PC-9 (cell line): ENCODE measurements at regions not wholly inside any gene's neighbourhood (a gene's known extent, or its start where the extent isn't known, plus 50 kb on each side); places are given as distances from the start of the nearest gene placed in this dataset.

Experiments used
- BruUV-seq: library from RNA; stranded (reverse); fragments of 400-500 nt; replicated peaks from 2 replicates; lab custom pipeline; 2021; lab: Mats Ljungman, UMichigan
- CTCF ChIA-PET: fragments of 300-600 bp; sonication (Branson Sonifier 250); formaldehyde crosslinking; loops from one replicate; lab custom pipeline; 2022; ENCODE audit warnings: antibody characterized with exemption; lab: Charles Lee
- POLR2A ChIA-PET: fragments of 300-600 bp; sonication (Branson Sonifier 250); formaldehyde crosslinking; loops from one replicate; lab custom pipeline; 2022; ENCODE audit warnings: antibody characterized with exemption; ENCODE audit not compliant: unreplicated experiment; lab: Charles Lee
- DNase-seq, 2 experiments: peaks; one replicate each; pipeline versions ENCODE4 v3.0.0 to v3.0.0-alpha.2; 2015 to 2022; ENCODE audit warnings: mixed read lengths in 1 of 2
- H2AFZ ChIP-seq: fragments of 200-600 bp; sonication (generic); 2 replicates; pipeline ENCODE4 v1.8.1; 2017; ENCODE audit warnings: antibody characterized with exemption
- H3F3A ChIP-seq: fragments of 200-600 bp; sonication (generic); 2 replicates; pipeline ENCODE4 v1.8.1; 2017; ENCODE audit warnings: antibody characterized with exemption, mild to moderate bottlenecking, low read depth; ENCODE audit not compliant: insufficient read depth
- H3K27ac ChIP-seq: fragments of 200-600 bp; sonication (generic); 2 replicates; pipeline ENCODE4 v1.6.1; 2016; ENCODE audit warnings: mixed run types
- H3K27me3 ChIP-seq: fragments of 200-600 bp; sonication (generic); 2 replicates; pipeline ENCODE4 v1.6.1; 2016; ENCODE audit warnings: low read depth, mixed run types; ENCODE audit not compliant: insufficient read depth
- H3K36me3 ChIP-seq: fragments of 200-600 bp; sonication (generic); 2 replicates; pipeline ENCODE4 v1.6.1; 2016; ENCODE audit warnings: low read depth, mixed run types
- H3K4me1 ChIP-seq: fragments of 200-600 bp; sonication (generic); replicated peaks from 2 replicates; pipeline ENCODE4 v1.6.1; 2016; ENCODE audit warnings: mixed run types; ENCODE audit not compliant: insufficient read depth
- H3K4me2 ChIP-seq: fragments of 200-600 bp; sonication (generic); 2 replicates; pipeline ENCODE4 v1.6.1; 2017; ENCODE audit warnings: mixed run types
- H3K4me3 ChIP-seq: fragments of 200-600 bp; sonication (generic); 2 replicates; pipeline ENCODE4 v1.6.1; 2016; ENCODE audit warnings: mixed run types
- H3K79me2 ChIP-seq: fragments of 200-600 bp; sonication (generic); 2 replicates; pipeline ENCODE4 v1.6.1; 2017; ENCODE audit warnings: low read depth, mixed run types
- H3K9me2 ChIP-seq: fragments of 200-600 bp; sonication (generic); 2 replicates; pipeline ENCODE4 v1.8.1; 2017; ENCODE audit warnings: mild to moderate bottlenecking; ENCODE audit not compliant: insufficient read depth
- H3K9me3 ChIP-seq: fragments of 200-600 bp; sonication (generic); 2 replicates; pipeline ENCODE4 v1.8.1; 2016; ENCODE audit warnings: low read depth; ENCODE audit not compliant: insufficient read depth
- H4K20me1 ChIP-seq: fragments of 200-600 bp; sonication (generic); 2 replicates; pipeline ENCODE4 v1.8.1; 2017; ENCODE audit not compliant: insufficient read depth
- EZH2 ChIP-seq: fragments of 200-600 bp; sonication (generic); IDR thresholded peaks from 2 replicates; pipeline ENCODE4 v1.8.0; 2017; ENCODE audit warnings: antibody characterized with exemption, low read depth
- intact Hi-C: fragments of 100-400 bp; cut with micrococcal nuclease; formaldehyde crosslinking; loops from one replicate; pipeline ENCODE4 v1.10.0; 2022; ENCODE audit not compliant: unreplicated experiment
- TF ChIP-seq, protein P1 (sequence below): fragments of 200-600 bp; sonication (generic); conservative IDR thresholded peaks from 2 replicates; pipeline ENCODE4 v1.6.1; 2017; ENCODE audit warnings: mixed run types, antibody characterized with exemption, mild to moderate bottlenecking, moderate library complexity

- no TSS peak for BruUV-seq
- H3F3A ChIP-seq: peaks cover 3% of the 10 kb centered on the region; the same call in 1 of the 2 replicates
- H3K79me2 ChIP-seq: no peaks in the 10 kb centered on the region
- no peak overlapping the region for H3K4me2 ChIP-seq
- no peaks in the 10 kb centered on the region for H4K20me1 ChIP-seq
- no peaks in the 10 kb centered on the region; the same call in 1 of the 2 replicates for H3K9me3 ChIP-seq
- H3K9me2 ChIP-seq: no peaks in the 10 kb centered on the region
- H3K27me3 ChIP-seq: no peaks in the 10 kb centered on the region
- H3K4me1 ChIP-seq: peaks cover 13% of the 10 kb centered on the region; the same call in 1 of the 2 replicates
- no peak overlapping the region for H2AFZ ChIP-seq
- H3K27ac ChIP-seq: no peak overlapping the region
- no peak overlapping the region for H3K4me3 ChIP-seq
- no peak for TF ChIP-seq EZH2
- H3K36me3 ChIP-seq: no peaks in the 10 kb centered on the region
- ChIA-PET POLR2A (no interaction called here), CTCF (no interaction called here)
- DNase-seq: no peak
- intact Hi-C loops: no loop called here
These were observed 65.8 kb upstream of the STMND1 start for GRCh38 chr6:17036065-17036393.

DNA sequence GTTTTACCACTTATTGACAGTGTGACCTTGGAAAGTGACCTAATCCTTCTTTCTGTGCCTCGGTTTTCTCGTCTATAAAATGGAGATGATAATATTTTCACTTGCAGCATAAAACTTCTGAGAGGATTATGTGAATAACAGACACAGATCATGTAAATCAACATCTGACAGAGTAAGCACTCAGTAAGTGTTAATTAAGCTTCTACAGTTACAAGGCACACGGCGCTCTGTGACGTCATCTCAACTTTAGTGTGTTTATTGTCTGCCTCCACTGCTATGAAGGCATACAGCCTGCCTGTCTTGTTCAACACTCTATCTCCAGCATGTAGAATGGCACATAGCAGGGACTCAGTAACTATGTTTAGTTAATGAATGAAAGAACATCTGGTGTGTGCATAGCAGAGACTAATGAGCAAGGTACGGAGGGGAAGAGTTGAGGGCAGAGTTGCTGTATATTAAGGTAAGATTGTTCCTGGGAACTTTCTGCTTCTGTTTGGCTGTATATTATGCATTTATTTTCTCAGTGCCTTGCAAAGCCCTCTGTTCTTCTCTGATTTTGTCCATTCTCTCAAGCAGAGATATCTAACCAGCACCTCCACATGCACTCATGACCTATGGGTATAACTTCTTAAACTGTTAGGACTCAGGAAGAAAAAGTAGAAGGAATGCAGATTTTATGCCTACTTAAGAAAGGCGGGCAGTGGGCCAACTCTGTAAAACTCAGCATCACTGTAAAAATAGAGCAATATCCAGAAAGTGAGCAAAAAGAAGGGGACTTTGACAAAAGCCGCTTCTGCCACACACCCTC lies 66.4 kb upstream of the STMND1 start:
- DNase-seq: no peak

DNA sequence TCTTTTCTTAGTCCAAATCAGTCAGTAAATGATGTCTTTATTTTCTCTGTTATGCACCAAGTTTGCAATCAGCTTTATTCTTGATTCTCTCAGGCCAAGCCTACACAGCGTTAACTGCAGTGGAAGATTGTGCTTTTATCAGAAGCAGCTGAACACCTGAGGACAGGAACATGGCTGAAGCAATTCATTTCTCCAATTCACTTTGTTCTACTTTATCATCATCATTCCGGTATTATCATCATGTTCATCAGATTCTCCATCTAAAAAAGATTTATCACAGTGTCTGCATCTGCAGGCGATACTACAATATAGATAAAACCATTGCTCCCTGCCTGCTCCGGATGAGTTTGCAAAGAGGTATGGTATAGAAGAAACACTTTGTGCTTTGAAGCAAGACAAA lies 68.1 kb upstream of the STMND1 start:
- H3K27me3 ChIP-seq: no peaks in the 10 kb centered on the region
- H3K9me3 ChIP-seq: no peaks in the 10 kb centered on the region; the same call in 1 of the 2 replicates
- TF ChIP-seq EZH2: no peak
- TF ChIP-seq, protein P1, sequence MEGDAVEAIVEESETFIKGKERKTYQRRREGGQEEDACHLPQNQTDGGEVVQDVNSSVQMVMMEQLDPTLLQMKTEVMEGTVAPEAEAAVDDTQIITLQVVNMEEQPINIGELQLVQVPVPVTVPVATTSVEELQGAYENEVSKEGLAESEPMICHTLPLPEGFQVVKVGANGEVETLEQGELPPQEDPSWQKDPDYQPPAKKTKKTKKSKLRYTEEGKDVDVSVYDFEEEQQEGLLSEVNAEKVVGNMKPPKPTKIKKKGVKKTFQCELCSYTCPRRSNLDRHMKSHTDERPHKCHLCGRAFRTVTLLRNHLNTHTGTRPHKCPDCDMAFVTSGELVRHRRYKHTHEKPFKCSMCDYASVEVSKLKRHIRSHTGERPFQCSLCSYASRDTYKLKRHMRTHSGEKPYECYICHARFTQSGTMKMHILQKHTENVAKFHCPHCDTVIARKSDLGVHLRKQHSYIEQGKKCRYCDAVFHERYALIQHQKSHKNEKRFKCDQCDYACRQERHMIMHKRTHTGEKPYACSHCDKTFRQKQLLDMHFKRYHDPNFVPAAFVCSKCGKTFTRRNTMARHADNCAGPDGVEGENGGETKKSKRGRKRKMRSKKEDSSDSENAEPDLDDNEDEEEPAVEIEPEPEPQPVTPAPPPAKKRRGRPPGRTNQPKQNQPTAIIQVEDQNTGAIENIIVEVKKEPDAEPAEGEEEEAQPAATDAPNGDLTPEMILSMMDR: no peak
- H3K9me2 ChIP-seq: no peaks in the 10 kb centered on the region
- no peak overlapping the region for H3K27ac ChIP-seq
- no peak overlapping the region for H3K4me3 ChIP-seq
- ChIA-PET CTCF (no interaction called here), POLR2A (interaction anchor here (0.6 kb wide), 1 partner anchor 1310 kb away, joined by 9 read pairs; no protein-coding TSS in a partner anchor)
- H3F3A ChIP-seq: peaks cover 3% of the 10 kb centered on the region; the same call in 1 of the 2 replicates
- DNase-seq: no peak
- no TSS peak for BruUV-seq
- H3K4me1 ChIP-seq: peaks cover 13% of the 10 kb centered on the region; the same call in 1 of the 2 replicates
- no peaks in the 10 kb centered on the region for H3K36me3 ChIP-seq
- intact Hi-C loops: no loop called here
- no peaks in the 10 kb centered on the region for H4K20me1 ChIP-seq
- H3K79me2 ChIP-seq: no peaks in the 10 kb centered on the region
- H2AFZ ChIP-seq: no peak overlapping the region
- H3K4me2 ChIP-seq: no peak overlapping the region

More for the DNA sequence above, 66.4 kb upstream of the STMND1 start:
- no peaks in the 10 kb centered on the region for H3K9me2 ChIP-seq
- BruUV-seq: no TSS peak
- no peak overlapping the region for H3K4me2 ChIP-seq
- no peak overlapping the region for H2AFZ ChIP-seq
- TF ChIP-seq, protein P1: no peak
- no peak for TF ChIP-seq EZH2
- H3K4me1 ChIP-seq: peaks cover 13% of the 10 kb centered on the region; the same call in 1 of the 2 replicates
- H3K27ac ChIP-seq: no peak overlapping the region
- intact Hi-C loops: no loop called here
- no peaks in the 10 kb centered on the region for H4K20me1 ChIP-seq
- no peaks in the 10 kb centered on the region for H3K27me3 ChIP-seq
- ChIA-PET CTCF (no interaction called here), POLR2A (no interaction called here)
- H3K4me3 ChIP-seq: no peak overlapping the region
- no peaks in the 10 kb centered on the region; the same call in 1 of the 2 replicates for H3K9me3 ChIP-seq
- H3F3A ChIP-seq: peaks cover 3% of the 10 kb centered on the region; the same call in 1 of the 2 replicates
- H3K36me3 ChIP-seq: no peaks in the 10 kb centered on the region
- H3K79me2 ChIP-seq: no peaks in the 10 kb centered on the region
